GM21737 (cell line): ENCODE measurements at regions not wholly inside any gene's neighbourhood (a gene's known extent, or its start where the extent isn't known, plus 50 kb on each side); places are given as distances from the start of the nearest gene placed in this dataset.

ENCODE experiments used
- ATAC-seq: cut with Tn5 transposase; IDR thresholded peaks from one replicate; pipeline ENCODE4 v1.9.1; 2021; ENCODE audit warnings: mild to moderate bottlenecking, moderate library complexity; ENCODE audit not compliant: unreplicated experiment

DNA sequence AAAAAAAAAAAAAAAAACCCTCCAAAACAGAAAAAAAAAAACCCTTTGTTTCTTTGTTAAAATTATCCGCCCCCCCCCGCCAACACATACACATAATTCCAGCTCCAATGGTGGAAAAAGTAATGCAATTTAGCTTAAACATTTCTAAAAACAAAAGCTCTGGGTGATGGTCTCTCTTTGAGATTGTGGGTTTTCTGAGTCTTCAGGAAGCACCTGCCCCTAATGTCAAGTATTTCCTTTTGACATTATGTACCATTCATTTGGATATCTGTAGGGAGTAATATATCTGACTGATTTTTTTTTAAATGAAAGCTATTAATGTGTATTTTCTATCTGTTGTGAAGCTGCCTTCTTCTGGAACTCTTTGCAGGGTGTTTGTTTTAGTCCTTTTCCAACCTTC is 389.7 kb downstream of the TAF11L14 start:
- ATAC-seq = no peak

DNA sequence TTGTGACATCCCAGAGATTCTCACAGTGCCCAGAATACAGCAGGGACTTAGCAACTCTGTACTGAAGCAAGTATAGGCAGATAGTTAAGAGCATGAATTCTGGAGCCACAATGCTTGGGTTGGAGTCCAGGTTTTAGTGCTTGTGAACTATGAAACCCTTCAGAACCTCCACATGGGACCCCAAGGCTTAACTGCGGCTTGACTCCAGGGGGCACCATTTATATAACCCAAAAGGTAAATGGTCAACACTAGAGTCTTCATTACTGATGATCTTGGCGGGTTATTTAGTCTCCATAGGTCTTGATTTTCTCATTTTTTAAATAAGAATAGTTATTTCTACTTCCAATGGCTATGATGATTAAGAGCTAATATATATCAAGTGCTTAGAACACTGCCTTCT is 390.3 kb downstream of the TAF11L14 start:
- no peak for ATAC-seq

DNA sequence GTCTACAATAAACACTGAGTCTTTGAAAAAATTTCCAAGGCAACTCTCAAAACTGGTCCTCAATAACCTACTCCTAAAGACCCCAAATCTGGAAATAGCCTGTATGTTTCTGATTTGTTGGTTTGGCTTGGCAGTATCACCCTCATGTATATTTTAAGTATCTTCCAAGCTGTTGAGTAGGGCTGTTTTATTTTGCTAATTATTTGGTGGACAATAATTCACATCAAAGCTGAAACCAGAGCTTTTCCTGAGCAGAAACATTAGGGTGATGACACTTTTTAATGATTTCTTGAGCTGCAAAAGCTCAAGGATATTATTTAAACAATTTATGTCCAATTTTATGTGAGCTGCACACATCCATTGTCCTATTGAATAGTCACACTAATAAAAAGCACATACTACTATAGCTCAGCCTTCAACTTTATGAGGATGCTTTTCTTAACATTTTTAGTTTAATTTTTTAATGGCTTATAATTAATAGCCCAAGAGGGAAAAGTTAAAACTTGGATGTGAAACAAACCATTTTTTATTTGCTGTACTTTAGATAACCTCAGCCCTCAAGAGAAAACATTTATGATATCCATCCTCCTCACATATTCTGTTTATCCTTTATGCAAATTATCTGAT is 393.1 kb downstream of the TAF11L14 start:
- no peak for ATAC-seq

DNA sequence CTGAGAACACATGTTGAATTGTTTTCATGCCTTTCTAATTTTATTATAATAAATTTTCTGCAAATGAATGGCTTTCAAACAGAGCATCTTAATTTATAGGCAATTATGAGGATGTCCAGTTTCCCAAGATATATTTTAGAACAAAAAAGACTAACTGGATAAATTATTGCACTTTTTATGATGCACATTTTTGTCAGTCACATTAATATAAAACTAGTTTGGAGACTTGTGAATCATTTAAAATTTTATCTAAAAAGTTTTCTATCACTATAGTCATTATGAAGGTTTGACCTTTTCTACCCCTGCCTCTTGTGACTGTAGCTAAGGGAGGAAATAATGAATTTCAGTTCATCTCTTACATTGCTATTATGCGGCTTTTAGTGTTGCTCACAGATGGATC is 393.8 kb downstream of the TAF11L14 start:
- ATAC-seq = no peak

DNA sequence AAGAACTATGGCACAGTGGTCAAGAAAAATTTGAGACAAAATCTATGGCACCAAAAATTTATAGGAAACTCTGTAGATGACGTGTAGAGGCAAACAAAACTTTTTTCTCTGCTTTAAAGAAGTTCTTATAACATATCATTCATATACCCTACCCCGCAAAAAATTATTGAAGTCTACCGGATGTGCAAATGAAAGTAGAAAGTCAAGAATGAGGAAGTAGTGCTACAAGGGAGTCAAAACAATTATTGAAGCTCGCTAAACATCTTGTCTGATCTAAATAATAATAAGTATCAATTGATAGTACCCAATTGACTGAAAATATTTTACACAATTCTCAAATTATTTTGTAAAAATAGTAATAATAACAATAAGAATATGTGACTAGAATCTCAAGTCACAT is 398.5 kb downstream of the TAF11L14 start:
- no peak for ATAC-seq

DNA sequence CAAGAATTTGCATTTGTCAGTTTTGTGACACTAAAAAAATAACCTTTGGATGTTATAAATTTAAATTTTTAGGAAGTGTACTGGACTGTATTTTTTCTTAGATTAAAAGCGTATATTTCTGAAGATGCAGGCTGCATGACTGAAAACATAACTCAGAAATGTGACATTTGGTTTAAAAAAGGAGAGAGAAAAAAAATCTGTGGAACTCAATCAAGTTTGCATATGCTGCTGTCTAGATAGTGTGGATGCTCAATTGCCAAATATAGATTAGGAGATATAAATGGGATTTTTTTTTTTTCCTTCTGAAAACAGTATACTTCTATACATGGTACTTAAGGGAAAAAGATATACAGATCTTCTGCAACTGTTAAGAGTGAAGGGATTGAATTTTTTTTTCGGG is 402.3 kb downstream of the TAF11L14 start:
- no peak for ATAC-seq

DNA sequence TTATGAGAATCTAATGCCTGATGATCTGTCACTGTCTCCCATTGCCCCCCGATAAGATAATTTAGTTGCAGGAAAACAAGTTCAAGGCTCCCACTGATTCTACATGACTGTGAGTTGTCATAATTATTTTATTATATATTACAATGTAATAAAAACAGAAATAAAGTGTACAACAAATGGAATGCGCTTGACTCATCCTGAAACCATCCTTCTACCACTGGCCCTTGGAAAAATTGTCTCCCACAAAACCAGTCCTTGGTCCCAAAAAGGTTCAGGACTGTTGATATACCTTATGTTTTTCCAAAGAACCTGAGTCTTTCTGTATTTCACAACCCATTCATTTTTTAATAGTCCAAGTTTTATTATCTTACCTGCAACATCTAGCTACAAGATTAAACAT is 403.5 kb downstream of the TAF11L14 start:
- ATAC-seq = no peak

DNA sequence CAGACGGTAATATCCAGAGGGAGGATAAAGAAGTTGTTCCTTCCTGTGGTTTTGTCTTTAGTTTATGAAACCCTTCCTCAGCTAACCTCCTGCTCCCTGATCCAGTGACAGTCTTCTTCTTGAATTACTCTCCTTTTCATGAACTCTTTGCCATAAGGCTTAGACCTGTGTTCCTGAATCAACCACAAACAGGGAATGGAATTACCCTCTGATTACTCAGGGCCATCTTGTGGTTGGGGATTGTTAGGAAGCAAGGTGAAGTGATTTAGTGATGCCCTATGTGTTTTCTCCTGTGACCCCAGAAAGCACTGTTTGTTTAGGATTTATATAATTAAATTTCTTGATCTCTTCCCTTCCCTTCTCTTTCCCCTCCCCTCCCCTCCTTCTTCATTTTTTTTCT is 409.1 kb downstream of the TAF11L14 start:
- no peak for ATAC-seq

DNA sequence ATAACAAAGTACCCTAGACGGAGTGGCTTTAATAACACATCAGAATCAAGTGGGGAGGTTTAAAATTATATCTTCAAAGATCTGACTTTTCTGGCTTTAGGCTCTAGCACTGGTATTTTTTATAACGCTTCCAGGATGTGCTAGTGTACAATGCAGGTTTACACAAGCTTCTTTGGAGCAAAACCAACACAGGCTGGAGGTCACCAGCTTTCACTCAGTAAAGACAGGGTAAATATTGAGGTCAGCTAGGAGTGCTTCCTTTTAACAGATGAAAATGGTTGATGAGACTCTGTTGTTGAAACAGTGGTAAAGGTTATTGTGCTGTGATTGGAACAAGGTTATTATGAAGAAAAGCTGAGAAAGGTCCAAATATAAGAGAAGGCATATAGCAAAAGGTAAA is 414.2 kb downstream of the TAF11L14 start:
- ATAC-seq = no peak

DNA sequence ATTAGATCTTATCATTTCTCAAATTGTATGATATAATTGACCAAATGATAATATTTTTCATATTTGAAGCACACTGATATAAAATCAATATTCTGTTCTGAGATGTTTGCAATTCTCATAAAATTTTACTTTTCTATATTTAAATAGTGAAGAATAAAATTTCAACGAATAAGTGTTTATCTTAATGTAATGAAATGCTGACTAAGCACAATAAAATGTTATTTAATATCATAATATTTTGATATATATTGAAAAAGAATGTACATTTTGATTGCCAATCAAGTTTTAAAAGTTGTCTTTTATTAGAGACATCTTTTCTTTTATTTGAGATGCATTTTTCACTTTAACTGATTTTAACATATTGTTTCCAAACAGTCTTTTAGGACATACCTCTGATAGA is 416.1 kb downstream of the TAF11L14 start:
- no peak for ATAC-seq

DNA sequence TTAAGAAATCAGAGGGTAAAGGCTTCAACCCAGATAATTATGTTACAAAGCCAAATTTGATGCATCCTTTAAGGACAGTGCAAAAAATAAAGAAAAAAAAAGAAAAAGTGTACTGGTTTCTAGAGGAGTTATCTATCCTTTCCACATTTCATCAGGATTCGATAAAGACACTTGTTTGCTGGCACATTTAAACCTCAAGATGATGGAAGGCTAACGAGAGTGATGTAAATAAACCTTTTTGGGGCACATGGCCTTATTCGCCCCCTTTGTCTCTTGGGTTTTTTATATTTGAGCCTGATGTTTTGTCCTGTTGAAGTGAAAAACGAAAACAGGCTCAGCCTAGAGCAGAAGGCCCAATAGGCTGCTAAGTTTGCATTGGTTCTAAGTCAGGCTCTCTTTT is 416.5 kb downstream of the TAF11L14 start:
- no peak for ATAC-seq

DNA sequence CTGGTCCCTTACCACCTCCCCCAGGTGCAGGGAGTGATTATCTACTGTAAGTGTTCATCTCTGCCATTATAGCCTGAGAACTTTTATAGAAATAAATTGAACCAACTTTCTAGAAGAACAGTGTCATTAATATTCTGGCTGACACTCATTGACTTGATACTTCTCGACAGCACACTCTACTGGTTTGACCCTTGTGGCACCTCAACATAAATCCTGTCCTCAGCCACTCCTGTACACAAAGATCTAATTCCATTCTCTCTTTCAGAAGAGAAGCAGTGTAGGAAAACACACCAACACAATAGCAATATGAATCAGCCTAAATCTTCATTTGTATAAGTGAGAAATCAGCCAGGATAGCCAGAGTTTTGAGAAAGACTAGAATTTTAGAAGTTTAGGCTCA is 417.7 kb downstream of the TAF11L14 start:
- no peak for ATAC-seq

DNA sequence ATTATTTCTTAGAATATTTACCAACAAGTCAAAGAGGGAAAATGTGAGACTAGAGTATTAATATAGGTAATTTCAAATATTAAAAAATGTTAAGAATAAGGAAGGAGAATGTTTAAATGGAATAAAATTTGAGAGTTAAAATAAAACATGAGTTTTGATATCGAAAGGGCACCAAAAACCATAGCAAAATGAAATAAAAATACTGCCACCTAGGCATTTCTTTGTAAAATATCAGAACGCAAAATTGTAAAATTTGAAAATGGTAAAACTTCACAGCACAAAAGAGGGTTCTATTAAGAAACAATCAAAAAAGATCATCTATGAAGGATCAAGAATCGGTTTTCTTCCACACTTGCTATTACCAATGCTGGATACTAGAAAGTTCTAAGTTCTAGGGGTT is 418.3 kb downstream of the TAF11L14 start:
- ATAC-seq = no peak

DNA sequence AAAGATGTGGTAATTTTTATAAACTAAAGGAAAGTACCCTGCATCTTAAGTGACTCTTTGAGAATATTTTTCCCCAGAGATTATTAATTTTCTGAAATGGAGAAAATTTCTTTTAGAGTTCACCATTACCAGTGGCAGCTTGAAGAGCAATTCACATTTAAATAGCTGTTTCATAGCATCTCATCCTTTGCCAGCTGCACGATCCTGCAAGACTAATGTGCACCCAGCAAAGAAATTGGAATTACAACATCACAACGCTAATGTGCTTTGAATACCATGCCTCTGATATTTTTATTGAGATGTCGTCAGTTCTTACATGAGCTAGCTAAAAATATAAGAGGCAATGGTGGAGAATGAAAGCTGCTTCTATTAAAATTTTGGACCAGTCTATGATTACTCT is 423.5 kb downstream of the TAF11L14 start:
- no peak for ATAC-seq

DNA sequence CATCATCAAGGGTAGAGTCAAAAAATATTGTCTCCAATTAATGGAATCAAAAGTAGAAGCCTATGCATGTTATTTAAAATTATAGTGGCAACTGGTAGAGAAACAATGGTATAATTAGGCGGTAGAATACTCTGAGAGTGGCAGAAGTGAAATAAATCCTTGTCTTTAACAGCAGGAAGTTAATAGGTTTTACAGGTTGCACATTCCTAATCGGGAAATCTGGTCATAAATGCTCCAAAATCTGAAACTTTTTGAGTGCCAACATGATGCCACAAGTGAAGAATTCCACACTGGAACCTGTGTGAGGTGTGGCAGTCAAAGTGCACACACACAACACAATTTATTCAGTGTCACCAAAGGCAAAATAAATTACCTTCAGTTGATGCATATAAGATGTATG is 433.4 kb downstream of the TAF11L14 start:
- no peak for ATAC-seq

DNA sequence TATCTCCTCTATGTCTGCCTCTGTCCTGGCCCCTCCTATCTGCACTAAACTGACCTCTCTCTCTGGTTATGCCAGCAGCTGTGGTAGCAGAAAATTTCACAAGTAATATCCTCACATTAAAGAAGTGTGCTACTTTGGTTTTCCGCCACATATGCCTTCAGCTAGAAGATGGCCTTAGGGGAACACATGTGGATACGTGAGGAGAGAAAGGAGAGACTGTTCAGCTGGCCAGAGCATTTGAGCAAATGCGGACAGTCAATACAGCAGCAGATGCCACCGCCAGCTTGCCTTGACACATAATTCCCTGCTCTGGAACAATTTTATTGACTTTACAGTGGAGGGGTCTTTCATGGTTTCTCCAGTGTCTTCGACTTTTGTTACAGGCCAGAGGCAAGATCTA is 434.6 kb downstream of the TAF11L14 start:
- ATAC-seq = no peak

DNA sequence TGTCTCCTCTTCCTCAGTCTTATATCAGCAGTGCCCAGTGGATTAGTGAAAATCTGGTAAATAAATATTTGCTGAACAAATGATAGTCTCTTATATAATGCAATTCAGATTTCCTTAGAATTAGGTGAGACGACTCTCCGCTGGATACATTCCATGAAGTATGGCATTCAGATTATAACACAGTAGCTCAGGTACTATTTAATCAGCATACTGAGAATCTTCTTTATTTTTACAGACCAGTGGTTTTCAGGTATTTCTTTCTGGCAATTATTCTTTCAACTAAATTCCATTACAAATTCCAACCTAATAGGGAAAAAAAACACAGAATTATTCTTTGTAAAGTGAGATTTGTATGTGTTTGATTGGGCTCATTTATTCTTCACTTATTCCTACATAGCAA is 435.5 kb downstream of the TAF11L14 start:
- no peak for ATAC-seq

DNA sequence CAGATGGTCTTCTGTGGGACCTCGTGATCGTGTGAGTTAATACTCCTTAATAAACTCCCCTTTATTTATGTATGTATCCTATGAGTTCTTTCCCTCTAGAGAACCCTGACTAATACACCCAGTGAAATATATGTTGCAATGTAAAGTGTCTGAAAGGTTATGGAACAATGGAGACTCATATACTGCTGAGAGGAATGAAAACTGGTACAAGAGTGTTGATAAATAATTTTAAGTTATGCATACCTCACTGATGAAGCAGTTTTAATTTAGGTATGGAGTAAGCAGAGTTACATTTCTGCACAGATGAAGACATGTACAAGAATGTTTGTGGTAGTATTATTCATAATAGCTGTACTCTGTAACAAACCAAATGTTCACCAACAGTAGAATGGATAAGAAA is 438.3 kb downstream of the TAF11L14 start:
- no peak for ATAC-seq

DNA sequence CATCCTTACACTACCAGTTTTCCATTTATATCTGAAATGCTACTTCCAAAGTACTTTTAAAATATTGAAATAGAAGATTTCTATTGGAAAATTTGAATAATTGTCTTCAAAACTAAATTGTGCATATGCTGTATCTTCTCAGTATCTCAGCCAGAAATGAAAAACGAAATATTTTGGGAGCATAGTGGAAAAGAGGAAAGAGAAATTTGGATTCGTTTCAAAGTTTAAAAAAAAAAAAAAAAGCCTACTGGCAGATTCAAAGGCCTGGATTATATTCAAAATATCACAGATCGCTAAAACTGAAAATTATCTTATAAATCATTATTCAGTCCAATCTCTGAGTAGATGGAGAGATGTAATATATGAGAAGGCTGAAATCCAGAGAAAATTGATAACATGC is 440.7 kb downstream of the TAF11L14 start:
- ATAC-seq = no peak

DNA sequence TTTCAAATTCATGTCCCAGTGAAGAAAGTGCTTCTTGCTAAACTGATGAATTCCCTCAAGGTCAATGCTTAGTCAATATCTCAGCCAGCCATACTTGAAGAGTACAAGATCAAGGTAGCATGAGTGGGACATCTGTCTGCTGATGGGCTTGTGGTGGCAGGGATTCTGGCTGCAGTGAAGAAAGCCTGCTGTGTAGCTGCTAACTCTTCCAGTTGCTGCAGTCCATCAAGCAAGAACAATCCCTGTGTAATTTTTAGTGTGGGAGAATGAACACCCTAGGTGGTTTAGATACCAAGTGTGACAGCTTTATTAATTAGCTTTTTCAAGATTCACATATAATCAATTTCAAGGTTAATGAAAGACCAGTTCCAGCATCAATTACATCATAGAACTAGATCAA is 443.9 kb downstream of the TAF11L14 start:
- ATAC-seq = no peak

DNA sequence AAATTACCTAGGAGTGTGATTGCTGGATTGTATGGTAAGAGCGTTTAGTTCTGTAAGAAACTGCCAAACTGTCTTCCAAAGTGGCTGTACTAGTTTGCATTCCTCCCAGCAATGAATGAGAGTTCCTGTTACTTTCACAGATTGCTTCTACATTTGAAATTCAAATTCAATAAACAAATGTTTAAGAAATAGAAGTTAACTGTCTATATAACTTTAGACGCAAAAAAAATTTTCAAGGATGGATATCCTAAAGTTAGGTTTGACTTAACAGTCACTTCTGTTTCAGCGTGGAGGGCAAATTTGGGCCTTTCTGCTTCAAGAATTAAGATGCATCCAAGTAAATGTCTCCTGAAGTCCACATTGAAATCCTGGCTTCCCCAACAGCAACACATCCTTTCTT is 445.6 kb downstream of the TAF11L14 start:
- no peak for ATAC-seq

DNA sequence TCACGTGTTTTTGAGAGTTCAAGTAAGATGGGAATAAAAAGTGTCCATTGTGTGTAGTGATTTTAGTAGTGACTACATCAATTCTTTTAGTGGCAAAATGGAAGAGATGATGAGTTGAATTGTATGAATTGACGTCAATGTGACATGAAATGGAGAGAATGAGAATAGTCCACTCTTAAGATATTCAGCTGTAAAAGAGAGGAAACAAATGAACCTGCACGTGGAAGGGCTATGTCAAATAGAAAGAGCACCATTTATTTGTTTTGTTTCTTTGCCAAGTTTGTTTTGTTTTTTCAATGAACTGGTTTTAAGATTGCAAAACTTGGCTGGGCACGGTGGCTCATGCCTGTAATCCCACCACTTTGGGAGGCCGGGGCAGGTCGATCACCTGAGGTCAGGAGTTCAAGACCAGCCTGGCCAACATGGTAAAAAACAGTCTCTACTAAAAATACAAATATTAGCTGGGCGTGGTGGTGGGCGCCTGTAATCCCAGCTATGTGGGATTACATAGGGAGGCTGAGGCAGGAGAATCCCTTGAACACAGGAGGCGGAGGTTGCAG is 453.8 kb downstream of the TAF11L14 start:
- no peak for ATAC-seq

DNA sequence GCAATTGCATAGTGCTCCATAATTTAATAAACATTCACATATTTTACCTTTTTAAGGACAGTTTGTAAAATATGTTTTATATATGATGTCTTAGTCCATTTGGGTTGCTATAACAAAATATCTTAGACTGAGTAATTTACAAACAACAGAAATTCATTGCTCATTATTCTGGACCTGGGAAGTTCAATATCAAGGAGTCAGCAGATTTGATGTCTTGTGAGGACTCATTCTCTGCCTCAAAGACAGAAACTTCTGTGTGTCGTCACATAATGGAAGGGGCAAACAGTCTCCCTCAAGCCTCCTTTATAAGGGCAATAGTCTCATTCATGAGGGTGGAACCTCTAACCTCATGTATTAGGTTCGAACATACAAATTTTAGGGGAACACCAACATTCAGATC is 455.9 kb downstream of the TAF11L14 start:
- no peak for ATAC-seq
